H1 (cell line): ENCODE measurements at regions not wholly inside any gene's neighbourhood (a gene's known extent, or its start where the extent isn't known, plus 50 kb on each side); places are given as distances from the start of the nearest gene placed in this dataset.

Experiments used
- CTCF ChIA-PET: fragments of 300-600 bp; sonication (Branson Sonifier 250); formaldehyde crosslinking; loops from one replicate; lab custom pipeline; 2021; ENCODE audit not compliant: partially characterized antibody; lab: Charles Lee
- POLR2A ChIA-PET: fragments of 300-600 bp; sonication (Branson Sonifier 250); formaldehyde crosslinking; loops from one replicate; lab custom pipeline; 2021; ENCODE audit warnings: inconsistent platforms; ENCODE audit not compliant: partially characterized antibody; lab: Charles Lee
- DNase-seq, 2 experiments: peaks; one replicate each; pipeline versions ENCODE4 v3.0.0 to v3.0.0-alpha.2; 2010 to 2022; ENCODE audit warnings: low spot score in 2 of 2, low read depth in 1 of 2, mixed read lengths in 1 of 2
- FAIRE-seq: peaks from 2 replicates; lab custom pipeline; 2011; peaks lifted over from hg19 to GRCh38; lab: Jason Lieb, UNC
- H2AFZ ChIP-seq: 2 replicates; pipeline ENCODE4 v1.8.1; 2012; ENCODE audit warnings: low read length, inconsistent platforms
- H2AK5ac ChIP-seq: 2 replicates; pipeline ENCODE4 v1.6.1; 2013; ENCODE audit warnings: low read depth, low read length
- H2BK120ac ChIP-seq: replicated peaks from 2 replicates; pipeline ENCODE3; 2013; ENCODE audit warnings: low read depth, low read length, inconsistent platforms
- H2BK12ac ChIP-seq: 2 replicates; pipeline ENCODE4 v1.6.1; 2013; ENCODE audit warnings: low read depth, low read length
- H2BK15ac ChIP-seq: 2 replicates; pipeline ENCODE4 v1.6.1; 2013; ENCODE audit warnings: low read length
- H2BK20ac ChIP-seq: 2 replicates; pipeline ENCODE4 v1.6.1; 2013; ENCODE audit warnings: low read length
- H2BK5ac ChIP-seq: 2 replicates; pipeline ENCODE4 v1.6.1; 2013; ENCODE audit warnings: low read depth, low read length
- H3K14ac ChIP-seq: 2 replicates; pipeline ENCODE4 v1.6.1; 2013; ENCODE audit warnings: inconsistent platforms; ENCODE audit not compliant: insufficient read length
- H3K18ac ChIP-seq: 2 replicates; pipeline ENCODE4 v1.6.1; 2013; ENCODE audit warnings: low read length; ENCODE audit errors: extremely low read depth
- H3K23ac ChIP-seq: 2 replicates; pipeline ENCODE4 v1.6.1; 2013; ENCODE audit warnings: inconsistent platforms; ENCODE audit not compliant: insufficient read length
- H3K23me2 ChIP-seq: 2 replicates; pipeline ENCODE4 v1.6.1; 2013; ENCODE audit warnings: low read depth, low read length
- H3K27ac ChIP-seq: 2 replicates; pipeline ENCODE4 v1.6.1; 2011; ENCODE audit warnings: low read depth, low read length, inconsistent platforms
- H3K27me3 ChIP-seq, 4 experiments: replicated peaks in 1 of 4; 1 replicate in 1 of 4; 2 replicates in 3 of 4; pipeline versions ENCODE4 v1.6.1 to v1.8.1; 2011 to 2013; ENCODE audit warnings: low read length in 3 of 4, mild to moderate bottlenecking in 3 of 4, inconsistent platforms in 2 of 4, mixed read lengths in 2 of 4, moderate library complexity in 1 of 4; ENCODE audit not compliant: control insufficient read depth in 3 of 4, insufficient read depth in 3 of 4; ENCODE audit errors: extremely low read depth in 1 of 4
- H3K36me3 ChIP-seq, 4 experiments: 2 replicates each; pipeline versions ENCODE4 v1.6.1 to v1.8.1; 2011 to 2013; ENCODE audit warnings: mild to moderate bottlenecking in 4 of 4, low read length in 3 of 4, moderate library complexity in 2 of 4, control low read depth in 1 of 4, inconsistent platforms in 1 of 4; ENCODE audit not compliant: insufficient read depth in 4 of 4, control insufficient read depth in 2 of 4
- H3K4ac ChIP-seq: replicated peaks from 2 replicates; pipeline ENCODE3; 2013; ENCODE audit warnings: low read length, low read depth, mixed read lengths, inconsistent platforms; ENCODE audit not compliant: insufficient read length
- H3K4me1 ChIP-seq, 4 experiments: replicated peaks in 1 of 4; 1 replicate in 1 of 4; 2 replicates in 3 of 4; pipeline versions ENCODE4 v1.6.1 to v1.8.1; 2011 to 2013; ENCODE audit warnings: low read length in 3 of 4, inconsistent platforms in 2 of 4, mixed read lengths in 1 of 4; ENCODE audit not compliant: insufficient read depth in 4 of 4, control insufficient read depth in 3 of 4
- H3K4me2 ChIP-seq, 2 experiments: 2 replicates each; pipeline versions ENCODE4 v1.6.1 to v1.8.1; 2011 to 2013; ENCODE audit warnings: low read depth in 2 of 2, low read length in 2 of 2, control low read depth in 1 of 2, inconsistent platforms in 1 of 2, mild to moderate bottlenecking in 1 of 2; ENCODE audit not compliant: insufficient read depth in 1 of 2
- H3K4me3 ChIP-seq, 4 experiments: fragments of 200-600, 300-600 bp in 1 of 4; sonication (generic), shearing (Covaris generic), sonication (Bioruptor Twin) in 1 of 4; 2 replicates each; pipeline versions ENCODE4 v1.5.1 to v1.8.1; 2011 to 2016; ENCODE audit warnings: low read length in 4 of 4, low read depth in 3 of 4, control low read depth in 2 of 4, inconsistent platforms in 2 of 4, mild to moderate bottlenecking in 2 of 4, mixed read lengths in 1 of 4, moderate library complexity in 1 of 4; ENCODE audit not compliant: insufficient read depth in 2 of 4; ENCODE audit errors: extremely low read depth in 1 of 4
- H3K56ac ChIP-seq: replicated peaks from 2 replicates; pipeline ENCODE3; 2013; ENCODE audit warnings: low read depth, mild to moderate bottlenecking, mixed read lengths, low read length, inconsistent platforms; ENCODE audit not compliant: insufficient read length
- H3K79me1 ChIP-seq: 2 replicates; pipeline ENCODE4 v1.6.1; 2013; ENCODE audit warnings: low read depth, low read length, control low read depth
- H3K79me2 ChIP-seq, 2 experiments: 2 replicates each; pipeline versions ENCODE4 v1.6.1 to v1.8.1; 2012 to 2013; ENCODE audit warnings: low read length in 2 of 2, mild to moderate bottlenecking in 2 of 2, inconsistent platforms in 1 of 2; ENCODE audit not compliant: insufficient read depth in 2 of 2, control insufficient read depth in 1 of 2
- H3K9ac ChIP-seq, 4 experiments: replicated peaks in 1 of 4; 1 replicate in 1 of 4; 2 replicates in 3 of 4; pipeline versions ENCODE4 v1.6.1 to v1.8.1; 2011 to 2013; ENCODE audit warnings: low read depth in 3 of 4, low read length in 3 of 4, control low read depth in 2 of 4, mild to moderate bottlenecking in 2 of 4, moderate library complexity in 2 of 4, inconsistent platforms in 1 of 4; ENCODE audit errors: extremely low read depth in 1 of 4
- H3K9me3 ChIP-seq, 2 experiments: 2 replicates each; pipeline versions ENCODE4 v1.6.1 to v1.8.1; 2012 to 2013; ENCODE audit warnings: mild to moderate bottlenecking in 2 of 2, moderate library complexity in 2 of 2, control low read depth in 1 of 2, inconsistent platforms in 1 of 2, low read depth in 1 of 2, low read length in 1 of 2, mixed read lengths in 1 of 2; ENCODE audit not compliant: insufficient read depth in 2 of 2
- H4K20me1 ChIP-seq, 2 experiments: replicated peaks in 1 of 2; 2 replicates each; pipeline versions ENCODE3 to v1.8.1; 2011 to 2013; ENCODE audit warnings: inconsistent platforms in 2 of 2, low read length in 2 of 2, mild to moderate bottlenecking in 1 of 2; ENCODE audit not compliant: insufficient read depth in 2 of 2, control insufficient read depth in 1 of 2
- H4K5ac ChIP-seq: 2 replicates; pipeline ENCODE4 v1.6.1; 2013; ENCODE audit warnings: low read length, low read depth, mixed read lengths, inconsistent platforms; ENCODE audit not compliant: insufficient read length
- H4K8ac ChIP-seq: 2 replicates; pipeline ENCODE4 v1.8.0; 2013; ENCODE audit warnings: mild to moderate bottlenecking, moderate library complexity, low read length, inconsistent platforms; ENCODE audit not compliant: insufficient read depth; ENCODE audit errors: extremely low read depth
- H4K91ac ChIP-seq: replicated peaks from 2 replicates; pipeline ENCODE3; 2013; ENCODE audit warnings: low read length, mixed read lengths, inconsistent platforms; ENCODE audit not compliant: insufficient read length
- ATF2 ChIP-seq: IDR thresholded peaks from 2 replicates; pipeline ENCODE4 v1.6.1; 2012; ENCODE audit warnings: low read length, inconsistent platforms
- BCL11A ChIP-seq, 2 experiments: IDR thresholded peaks; one replicate each; pipeline ENCODE4 v1.6.1; 2011; ENCODE audit warnings: low read depth in 2 of 2, low read length in 2 of 2, mild to moderate bottlenecking in 2 of 2
- FOSL1 ChIP-seq: IDR thresholded peaks from 2 replicates; pipeline ENCODE4 v1.6.1; 2011; ENCODE audit warnings: mild to moderate bottlenecking, low read depth, low read length, moderate library complexity; ENCODE audit not compliant: insufficient read depth
- JUND ChIP-seq: IDR thresholded peaks from 2 replicates; pipeline ENCODE4 v1.6.1; 2011; ENCODE audit warnings: mild to moderate bottlenecking, improper control_type of control experiment, low read length
- KDM4A ChIP-seq: IDR thresholded peaks from one replicate; pipeline ENCODE4 v1.7.1; 2012; ENCODE audit warnings: low read depth, mild to moderate bottlenecking, moderate library complexity, low read length, inconsistent platforms; ENCODE audit not compliant: severe bottlenecking
- MAFK ChIP-seq: IDR thresholded peaks from 2 replicates; pipeline ENCODE4 v1.6.1; 2012; ENCODE audit warnings: low read depth, mild to moderate bottlenecking, improper control_type of control experiment, low read length
- POU5F1 ChIP-seq: IDR thresholded peaks from 2 replicates; pipeline ENCODE4 v1.6.1; 2011; ENCODE audit warnings: low read depth, mild to moderate bottlenecking, low read length, moderate library complexity
- RNF2 ChIP-seq: fragments of 200-900, 300-1000 bp; sonication (generic); IDR thresholded peaks from 2 replicates; pipeline ENCODE4 v1.7.1; 2016; ENCODE audit warnings: borderline replicate concordance, low read depth, mild to moderate bottlenecking, antibody characterized with exemption, low read length; ENCODE audit not compliant: poor library complexity, severe bottlenecking; ENCODE audit errors: missing control alignments
- SP4 ChIP-seq: IDR thresholded peaks from 2 replicates; pipeline ENCODE4 v1.6.1; 2012; ENCODE audit warnings: low read length, inconsistent platforms
- TEAD4 ChIP-seq: IDR thresholded peaks from 2 replicates; pipeline ENCODE4 v1.6.1; 2012; ENCODE audit warnings: low read depth, low read length, inconsistent platforms, mixed read lengths
- WGBS, 2 experiments: shearing (Covaris generic) in 1 of 2; methylation state at CpG; one replicate each; pipeline versions ENCODE4 v1.1.6 to v1.1.7; 2013 to 2015; ENCODE audit warnings: low lambda C conversion rate in 2 of 2, mixed read lengths in 2 of 2, inconsistent platforms in 1 of 2, low coverage in 1 of 2, missing lambda C conversion rate in 1 of 2; ENCODE audit not compliant: insufficient replicate concordance in 2 of 2, insufficient coverage in 1 of 2, insufficient read length in 1 of 2; ENCODE audit errors: extremely low coverage in 1 of 2, missing lambda C conversion rate in 1 of 2; 5-methylcytosine and 5-hydroxymethylcytosine counted together
- TF ChIP-seq, protein P1 (sequence below): IDR thresholded peaks from 2 replicates; pipeline ENCODE4 v1.6.1; 2011; ENCODE audit warnings: low read depth, mild to moderate bottlenecking, low read length; ENCODE audit not compliant: insufficient read depth

- H3K27me3 ChIP-seq, result no peaks in the 10 kb centered on the region
- H3K4ac ChIP-seq, result no peak overlapping the region
- no peak overlapping the region for H3K4me3 ChIP-seq
- no peak overlapping the region for H3K27ac ChIP-seq
- no peaks in the 10 kb centered on the region for H3K79me1 ChIP-seq
- H4K8ac ChIP-seq, result no peak overlapping the region
- H3K9ac ChIP-seq, result no peak overlapping the region
- peaks cover 13% of the 10 kb centered on the region; the same call in 1 of the 2 replicates for H3K23me2 ChIP-seq
- H4K20me1 ChIP-seq, result peaks cover 0 to 7% of the 10 kb centered on the region in 2 experiments
- H3K23ac ChIP-seq, result no peak overlapping the region
- no peak overlapping the region for H3K4me2 ChIP-seq
- no peak overlapping the region for H2BK120ac ChIP-seq
- ChIA-PET CTCF (interaction anchor here (1.3 kb wide), 1 partner anchor 44 kb away, joined by 5 read pairs; no protein-coding TSS in a partner anchor), POLR2A (interaction anchor here (1.3 kb wide), 1 partner anchor 10 kb away, joined by 5 read pairs; no protein-coding TSS in a partner anchor)
- H2AK5ac ChIP-seq, result no peak overlapping the region
- WGBS, 2 experiments, result 78% methylated on average over 6 of the region's 6 CpGs; no CpG with 5 or more reads in 1 of the 2 experiments
- H4K5ac ChIP-seq, result no peak overlapping the region
- H4K91ac ChIP-seq, result no peak overlapping the region
- no peaks in the 10 kb centered on the region for H3K36me3 ChIP-seq
- H2BK15ac ChIP-seq, result no peak overlapping the region
- H2BK20ac ChIP-seq, result no peak overlapping the region
- H3K79me2 ChIP-seq, result no peaks in the 10 kb centered on the region
- H3K14ac ChIP-seq, result no peak overlapping the region
- no peak overlapping the region for H2BK5ac ChIP-seq
- DNase-seq, result no peak
- no peaks in the 10 kb centered on the region for H3K4me1 ChIP-seq
- no peak overlapping the region for H2AFZ ChIP-seq
- peaks cover 0 to 3% of the 10 kb centered on the region in 2 experiments; a peak in 1 of 4 replicates for H3K9me3 ChIP-seq
- FAIRE-seq, result no peak
- no peak overlapping the region for H3K56ac ChIP-seq
- H3K18ac ChIP-seq, result no peak overlapping the region
- peak overlapping the region; percentile 51; the same call in 1 of the 2 replicates for H2BK12ac ChIP-seq
- TF ChIP-seq POU5F1, result no peak
- TF ChIP-seq, protein P1, sequence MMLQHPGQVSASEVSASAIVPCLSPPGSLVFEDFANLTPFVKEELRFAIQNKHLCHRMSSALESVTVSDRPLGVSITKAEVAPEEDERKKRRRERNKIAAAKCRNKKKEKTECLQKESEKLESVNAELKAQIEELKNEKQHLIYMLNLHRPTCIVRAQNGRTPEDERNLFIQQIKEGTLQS, result no peak
- no peak for TF ChIP-seq RNF2
- no peak for TF ChIP-seq SP4
- TF ChIP-seq KDM4A, result no peak
- TF ChIP-seq TEAD4, result no peak
- no peak for TF ChIP-seq BCL11A (IDR thresholded peaks at IDR 0.05; ENCODE audit: low read depth in 2 of 2, low read length in 2 of 2)
- TF ChIP-seq ATF2, result no peak
- no peak for TF ChIP-seq JUND
- no peak for TF ChIP-seq MAFK
- no peak for TF ChIP-seq FOSL1
These were observed 323.7 kb downstream of the BRD1 start for GRCh38 chr22:49503896-49504521.
